WERI-Rb-1 (cell line): ENCODE measurements at regions not wholly inside any gene's neighbourhood (a gene's known extent, or its start where the extent isn't known, plus 50 kb on each side); places are given as distances from the start of the nearest gene placed in this dataset.
A peak's percentile ranks its signal among the peaks of the same experiment; 100 is the strongest.

ENCODE experiments used
- DNase-seq: peaks from one replicate; pipeline ENCODE4 v3.0.0-alpha.2; 2020
- H3K27ac ChIP-seq: fragments of 250-450 bp; sonication (Bioruptor Pico); 2 replicates; pipeline ENCODE4 v1.5.1; 2020; ENCODE audit warnings: mild to moderate bottlenecking, moderate library complexity
- H3K27me3 ChIP-seq: fragments of 250-450 bp; sonication (Bioruptor Pico); 2 replicates; pipeline ENCODE4 v1.5.1; 2021; ENCODE audit warnings: mild to moderate bottlenecking, low read depth, moderate library complexity; ENCODE audit not compliant: insufficient read depth, severe bottlenecking
- H3K36me3 ChIP-seq: fragments of 250-450 bp; sonication (Bioruptor Pico); 2 replicates; pipeline ENCODE4 v1.5.1; 2020; ENCODE audit warnings: mild to moderate bottlenecking, moderate library complexity
- H3K4me3 ChIP-seq: 2 replicates; pipeline ENCODE4 v1.5.1; 2011; ENCODE audit warnings: low read depth, mild to moderate bottlenecking, control low read depth, low read length
- H3K9me3 ChIP-seq: fragments of 250-450 bp; sonication (Bioruptor Pico); 2 replicates; pipeline ENCODE4 v1.5.1; 2021; ENCODE audit warnings: mild to moderate bottlenecking, moderate library complexity; ENCODE audit not compliant: severe bottlenecking
- CTCF ChIP-seq: IDR thresholded peaks from 2 replicates; pipeline ENCODE4 v1.5.1; 2011; ENCODE audit warnings: low read depth, mild to moderate bottlenecking, control low read depth, inconsistent platforms, low read length

GRCh38 chr14:28294834-28295440 is 471.6 kb upstream of the FOXG1 start:
- H3K27me3 ChIP-seq = no peaks in the 10 kb centered on the region
- H3K4me3 ChIP-seq = no peak overlapping the region
- no peaks in the 10 kb centered on the region for H3K36me3 ChIP-seq
- TF ChIP-seq CTCF = peak; percentile 66
- DNase-seq = no peak
- no peaks in the 10 kb centered on the region for H3K9me3 ChIP-seq
- H3K27ac ChIP-seq = no peak overlapping the region

GRCh38 chr14:28297559-28297958 is 469.0 kb upstream of the FOXG1 start:
- TF ChIP-seq CTCF = no peak
- Histone ChIP-seq H3K9me3 (no peaks in the 10 kb centered on the region), H3K4me3 (no peak overlapping the region), H3K27ac (no peak overlapping the region), H3K36me3 (no peaks in the 10 kb centered on the region), H3K27me3 (no peaks in the 10 kb centered on the region)
- DNase-seq = no peak

GRCh38 chr14:28298156-28298555 is 468.4 kb upstream of the FOXG1 start:
- Histone ChIP-seq H3K4me3 (no peak overlapping the region), H3K27me3 (no peaks in the 10 kb centered on the region), H3K36me3 (no peaks in the 10 kb centered on the region), H3K27ac (no peak overlapping the region), H3K9me3 (no peaks in the 10 kb centered on the region)
- DNase-seq = no peak
- no peak for TF ChIP-seq CTCF

GRCh38 chr14:28299227-28299626 is 467.4 kb upstream of the FOXG1 start:
- Histone ChIP-seq H3K36me3 (no peaks in the 10 kb centered on the region), H3K27ac (no peak overlapping the region), H3K9me3 (no peaks in the 10 kb centered on the region), H3K4me3 (no peak overlapping the region), H3K27me3 (no peaks in the 10 kb centered on the region)
- TF ChIP-seq CTCF = no peak
- no peak for DNase-seq

- no peak for DNase-seq
- Histone ChIP-seq H3K9me3 (no peaks in the 10 kb centered on the region), H3K4me3 (no peak overlapping the region), H3K27me3 (no peaks in the 10 kb centered on the region), H3K36me3 (no peaks in the 10 kb centered on the region), H3K27ac (no peak overlapping the region)
- no peak for TF ChIP-seq CTCF
Measured at GRCh38 chr14:28300356-28300755, 466.2 kb upstream of the FOXG1 start.

GRCh38 chr14:28301179-28301578 is 465.4 kb upstream of the FOXG1 start:
- no peaks in the 10 kb centered on the region for H3K9me3 ChIP-seq
- H3K27me3 ChIP-seq = no peaks in the 10 kb centered on the region
- no peak overlapping the region for H3K4me3 ChIP-seq
- no peak overlapping the region for H3K27ac ChIP-seq
- no peaks in the 10 kb centered on the region for H3K36me3 ChIP-seq
- no peak for DNase-seq
- no peak for TF ChIP-seq CTCF
